Keratinocyte (primary cell): ENCODE measurements at regions not wholly inside any gene's neighbourhood (a gene's known extent, or its start where the extent isn't known, plus 50 kb on each side); places are given as distances from the start of the nearest gene placed in this dataset.

Experiments used
- DNase-seq: peaks from one replicate; pipeline ENCODE4 v3.0.0-alpha.2; 2011; ENCODE audit warnings: low read depth, missing footprints, low spot score
- FAIRE-seq: peaks from 2 replicates; lab custom pipeline; 2011; peaks lifted over from hg19 to GRCh38; lab: Jason Lieb, UNC
- H2AFZ ChIP-seq: 2 replicates; pipeline ENCODE4 v1.6.0; 2012; ENCODE audit warnings: low read length, control low read depth, inconsistent platforms; ENCODE audit not compliant: control insufficient read depth
- H3K27ac ChIP-seq: 2 replicates; pipeline ENCODE4 v1.5.1; 2011; ENCODE audit warnings: low read length; ENCODE audit not compliant: control insufficient read depth, insufficient read depth
- H3K27me3 ChIP-seq: 3 replicates; pipeline ENCODE4 v1.6.0; 2011; ENCODE audit warnings: low read length; ENCODE audit not compliant: control insufficient read depth, insufficient read depth; ENCODE audit errors: extremely low read depth
- H3K36me3 ChIP-seq, 2 experiments: 2 replicates in 1 of 2; 3 replicates in 1 of 2; pipeline ENCODE4 v1.5.1; 2011; ENCODE audit warnings: low read length in 2 of 2, mild to moderate bottlenecking in 1 of 2; ENCODE audit not compliant: control insufficient read depth in 2 of 2, insufficient read depth in 2 of 2; ENCODE audit errors: extremely low read depth in 1 of 2
- H3K4me1 ChIP-seq: 3 replicates; pipeline ENCODE4 v1.5.1; 2011; ENCODE audit warnings: low read length; ENCODE audit not compliant: control insufficient read depth, insufficient read depth; ENCODE audit errors: extremely low read depth
- H3K4me2 ChIP-seq: 3 replicates; pipeline ENCODE4 v1.6.0; 2011; ENCODE audit warnings: low read depth, low read length; ENCODE audit not compliant: control insufficient read depth, insufficient read depth; ENCODE audit errors: extremely low read depth
- H3K4me3 ChIP-seq, 3 experiments: fragments of 200-600 bp in 1 of 3; sonication (generic) in 1 of 3; 2 replicates in 2 of 3; 3 replicates in 1 of 3; pipeline ENCODE4 v1.5.1; 2011 to 2016; ENCODE audit warnings: low read length in 3 of 3, mild to moderate bottlenecking in 3 of 3, control low read depth in 2 of 3, inconsistent platforms in 1 of 3, low read depth in 1 of 3, mixed read lengths in 1 of 3, mixed run types in 1 of 3, moderate library complexity in 1 of 3; ENCODE audit not compliant: control insufficient read depth in 2 of 3, insufficient read depth in 2 of 3; ENCODE audit errors: extremely low read depth in 1 of 3
- H3K79me2 ChIP-seq: 2 replicates; pipeline ENCODE4 v1.6.0; 2012; ENCODE audit warnings: low read length; ENCODE audit not compliant: control insufficient read depth, insufficient read depth
- H3K9ac ChIP-seq: 3 replicates; pipeline ENCODE4 v1.6.0; 2011; ENCODE audit warnings: low read length; ENCODE audit not compliant: control insufficient read depth, insufficient read depth; ENCODE audit errors: extremely low read depth
- H3K9me1 ChIP-seq: 3 replicates; pipeline ENCODE4 v1.6.0; 2011; ENCODE audit warnings: low read length; ENCODE audit not compliant: control insufficient read depth, insufficient read depth; ENCODE audit errors: extremely low read depth
- H3K9me3 ChIP-seq: 2 replicates; pipeline ENCODE4 v1.5.1; 2012; ENCODE audit warnings: low read depth, low read length; ENCODE audit not compliant: control insufficient read depth
- H4K20me1 ChIP-seq: 3 replicates; pipeline ENCODE4 v1.6.0; 2011; ENCODE audit warnings: low read length; ENCODE audit not compliant: control insufficient read depth, insufficient read depth; ENCODE audit errors: extremely low read depth
- CTCF ChIP-seq, 3 experiments: IDR thresholded peaks in 1 of 3; conservative IDR thresholded peaks in 1 of 3; optimal IDR thresholded peaks in 1 of 3; 2 replicates in 2 of 3; 3 replicates in 1 of 3; pipeline versions ENCODE3 to v1.5.1; 2011; ENCODE audit warnings: low read length in 3 of 3, mild to moderate bottlenecking in 3 of 3, moderate library complexity in 2 of 3, control low read depth in 1 of 3, inconsistent platforms in 1 of 3; ENCODE audit not compliant: insufficient read depth in 2 of 3; ENCODE audit errors: extremely low read depth in 1 of 3
- EZH2 ChIP-seq: IDR thresholded peaks from one replicate; pipeline ENCODE4 v1.6.1; 2012; ENCODE audit warnings: inconsistent platforms, mild to moderate bottlenecking, low read length, moderate library complexity
- dilution Hi-C: fragments of 300-500 bp; cut with MboI; formaldehyde crosslinking; loops from one replicate; pipeline ENCODE4 v1.7.0; 2020; ENCODE audit warnings: low sequenced_read_pairs; ENCODE audit not compliant: extremely low pct_ligation_motif_present

GRCh38 chr7:156143158-156143557, 330.9 kb upstream of the SHH start:
- Histone ChIP-seq H3K36me3 (no peaks in the 10 kb centered on the region), H3K79me2 (no peaks in the 10 kb centered on the region), H2AFZ (no peak overlapping the region), H3K9ac (no peak overlapping the region), H4K20me1 (no peaks in the 10 kb centered on the region), H3K4me2 (no peak overlapping the region), H3K27ac (no peak overlapping the region), H3K9me1 (no peaks in the 10 kb centered on the region), H3K27me3 (no peaks in the 10 kb centered on the region), H3K4me1 (no peaks in the 10 kb centered on the region), H3K4me3 (no peak overlapping the region), H3K9me3 (peaks cover 3% of the 10 kb centered on the region)
- no peak for FAIRE-seq
- DNase-seq, result no peak
- TF ChIP-seq EZH2 (no peak), CTCF (optimal IDR thresholded peaks at IDR 0.05 in 1 of 3, IDR thresholded peaks at IDR 0.05 in 1 of 3, conservative IDR thresholded peaks at IDR 0.05 in 1 of 3; ENCODE audit: extremely low read depth in 1 of 3, insufficient read depth in 2 of 3, low read length in 3 of 3) (no peak)
- dilution Hi-C loops, result no loop called here

- Histone ChIP-seq H3K79me2 (no peaks in the 10 kb centered on the region), H3K9me1 (no peaks in the 10 kb centered on the region), H3K4me2 (no peak overlapping the region), H3K9ac (no peak overlapping the region), H2AFZ (no peak overlapping the region), H3K4me3 (no peak overlapping the region), H4K20me1 (no peaks in the 10 kb centered on the region), H3K9me3 (peaks cover 3% of the 10 kb centered on the region), H3K4me1 (no peaks in the 10 kb centered on the region), H3K36me3 (no peaks in the 10 kb centered on the region), H3K27ac (no peak overlapping the region), H3K27me3 (no peaks in the 10 kb centered on the region)
- DNase-seq (no peak), FAIRE-seq (no peak)
- dilution Hi-C loops, result no loop called here
- TF ChIP-seq CTCF (optimal IDR thresholded peaks at IDR 0.05 in 1 of 3, IDR thresholded peaks at IDR 0.05 in 1 of 3, conservative IDR thresholded peaks at IDR 0.05 in 1 of 3; ENCODE audit: extremely low read depth in 1 of 3, insufficient read depth in 2 of 3, low read length in 3 of 3), result no peak
- no peak for TF ChIP-seq EZH2
Observed at GRCh38 chr7:156141941-156142340, 329.7 kb upstream of the SHH start.
